Nephron (organoid): ENCODE measurements at regions not wholly inside any gene's neighbourhood (a gene's known extent, or its start where the extent isn't known, plus 50 kb on each side); places are given as distances from the start of the nearest gene placed in this dataset.
"Not testable (repeated sequence)": the region's sequence is repeated elsewhere in the genome, so short reads cannot be mapped to it uniquely, and the experiment has no call there.

Source experiments
- H3K27ac Mint-ChIP-seq, 3 experiments: 2 replicates each; pipeline ENCODE4 v1.8.0; 2020; ENCODE audit warnings: mixed read lengths in 3 of 3, mild to moderate bottlenecking in 2 of 3, moderate library complexity in 1 of 3
- H3K27me3 Mint-ChIP-seq: 2 replicates; pipeline ENCODE4 v1.8.0; 2021; ENCODE audit warnings: low read depth, mild to moderate bottlenecking, moderate library complexity, mixed read lengths
- H3K36me3 Mint-ChIP-seq: 2 replicates; pipeline ENCODE4 v1.8.0; 2020; ENCODE audit warnings: low read depth, mixed read lengths
- H3K4me1 Mint-ChIP-seq: 2 replicates; pipeline ENCODE4 v1.8.0; 2020; ENCODE audit warnings: mixed read lengths
- H3K4me3 Mint-ChIP-seq, 3 experiments: 2 replicates each; pipeline ENCODE4 v1.8.0; 2020; ENCODE audit warnings: mild to moderate bottlenecking in 3 of 3, mixed read lengths in 3 of 3, moderate library complexity in 2 of 3
- H3K9me3 Mint-ChIP-seq: 2 replicates; pipeline ENCODE4 v1.8.0; 2020; ENCODE audit warnings: mixed read lengths
- CTCF ChIP-seq, 3 experiments: fragments of 200-600 bp; sonication (generic); IDR thresholded peaks; one replicate each; pipeline ENCODE4 v1.5.0; 2021; ENCODE audit warnings: antibody characterized with exemption in 3 of 3; ENCODE audit not compliant: unreplicated experiment in 3 of 3

- TF ChIP-seq CTCF (IDR thresholded peaks at IDR 0.05; ENCODE audit: unreplicated experiment in 3 of 3) = no peak
- Mint-ChIP-seq H3K4me3 (no peak overlapping the region), H3K27me3 (no peaks in the 10 kb centered on the region), H3K36me3 (no peaks in the 10 kb centered on the region), H3K4me1 (no peaks in the 10 kb centered on the region), H3K9me3 (no peaks in the 10 kb centered on the region), H3K27ac (no peak overlapping the region)
These were observed 270.8 kb upstream of the FGF13 start for GRCh38 chrX:138982365-138982764.

- Mint-ChIP-seq H3K4me3 (no peak overlapping the region), H3K36me3 (no peaks in the 10 kb centered on the region), H3K27ac (no peak overlapping the region), H3K27me3 (no peaks in the 10 kb centered on the region), H3K4me1 (no peaks in the 10 kb centered on the region), H3K9me3 (peaks cover 9% of the 10 kb centered on the region)
- no peak for TF ChIP-seq CTCF (IDR thresholded peaks at IDR 0.05; ENCODE audit: unreplicated experiment in 3 of 3)
These were observed 253.0 kb upstream of the FGF13 start for GRCh38 chrX:138964501-138964900.

GRCh38 chrX:138962419-138962818 is 250.9 kb upstream of the FGF13 start:
- H3K36me3 Mint-ChIP-seq, H3K4me3 Mint-ChIP-seq, H3K9me3 Mint-ChIP-seq, H3K4me1 Mint-ChIP-seq, H3K27ac Mint-ChIP-seq, H3K27me3 Mint-ChIP-seq: not testable (repeated sequence)

GRCh38 chrX:138954976-138955375 is 243.5 kb upstream of the FGF13 start:
- no peak for TF ChIP-seq CTCF (IDR thresholded peaks at IDR 0.05; ENCODE audit: unreplicated experiment in 3 of 3)
- Mint-ChIP-seq H3K9me3 (peaks cover 12% of the 10 kb centered on the region), H3K4me1 (no peaks in the 10 kb centered on the region), H3K36me3 (no peaks in the 10 kb centered on the region), H3K27me3 (no peaks in the 10 kb centered on the region), H3K27ac (no peak overlapping the region), H3K4me3 (no peak overlapping the region)

GRCh38 chrX:138946926-138947325 is 235.4 kb upstream of the FGF13 start:
- no peaks in the 10 kb centered on the region for H3K27me3 Mint-ChIP-seq
- peaks cover 3% of the 10 kb centered on the region for H3K9me3 Mint-ChIP-seq
- H3K4me1 Mint-ChIP-seq = no peaks in the 10 kb centered on the region

GRCh38 chrX:138945219-138945618 is 233.7 kb upstream of the FGF13 start:
- H3K9me3 Mint-ChIP-seq = no peaks in the 10 kb centered on the region
- no peak overlapping the region for H3K4me3 Mint-ChIP-seq
- no peaks in the 10 kb centered on the region for H3K27me3 Mint-ChIP-seq

More at GRCh38 chrX:138946926-138947325, 235.4 kb upstream of the FGF13 start:
- no peak for TF ChIP-seq CTCF (IDR thresholded peaks at IDR 0.05; ENCODE audit: unreplicated experiment in 3 of 3)
- H3K27ac Mint-ChIP-seq = no peak overlapping the region
- no peaks in the 10 kb centered on the region for H3K36me3 Mint-ChIP-seq
- no peak overlapping the region for H3K4me3 Mint-ChIP-seq

More at GRCh38 chrX:138945219-138945618, 233.7 kb upstream of the FGF13 start:
- no peak for TF ChIP-seq CTCF (IDR thresholded peaks at IDR 0.05; ENCODE audit: unreplicated experiment in 3 of 3)
- no peaks in the 10 kb centered on the region for H3K4me1 Mint-ChIP-seq
- no peaks in the 10 kb centered on the region for H3K36me3 Mint-ChIP-seq
- H3K27ac Mint-ChIP-seq = no peak overlapping the region
